GF-D8 (cell line): ENCODE measurements at regions not wholly inside any gene's neighbourhood (a gene's known extent, or its start where the extent isn't known, plus 50 kb on each side); places are given as distances from the start of the nearest gene placed in this dataset.
"Not testable (repeated sequence)": the region's sequence is repeated elsewhere in the genome, so short reads cannot be mapped to it uniquely, and the experiment has no call there.

Experiments
- DNase-seq: peaks from one replicate; lab custom pipeline; 2025; lab: John Stamatoyannopoulos, UW

DNA sequence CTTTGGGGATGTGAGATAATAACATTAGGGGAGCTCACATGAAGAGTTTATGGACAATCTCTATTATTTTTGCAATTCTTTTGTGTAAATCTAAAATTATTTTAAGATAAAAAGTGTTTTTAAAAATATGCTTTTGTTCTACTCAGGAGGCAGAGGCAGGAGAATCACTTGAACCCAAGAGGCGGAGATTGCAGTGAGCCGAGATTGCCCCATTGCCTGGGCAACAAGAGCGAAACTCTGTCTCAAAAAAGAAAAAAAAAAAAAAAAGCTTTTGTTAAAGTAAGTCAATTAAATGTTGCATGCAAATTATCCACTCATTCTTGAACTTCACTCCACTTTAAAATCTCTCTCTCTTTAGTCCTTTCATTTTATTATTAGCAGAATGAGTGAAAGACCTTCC, 193.3 kb upstream of the IRS2 start:
- DNase-seq: not testable (repeated sequence)

- DNase-seq: no peak
Observed at GRCh38 chr13:109979228-109979627, 192.8 kb upstream of the IRS2 start.

DNA sequence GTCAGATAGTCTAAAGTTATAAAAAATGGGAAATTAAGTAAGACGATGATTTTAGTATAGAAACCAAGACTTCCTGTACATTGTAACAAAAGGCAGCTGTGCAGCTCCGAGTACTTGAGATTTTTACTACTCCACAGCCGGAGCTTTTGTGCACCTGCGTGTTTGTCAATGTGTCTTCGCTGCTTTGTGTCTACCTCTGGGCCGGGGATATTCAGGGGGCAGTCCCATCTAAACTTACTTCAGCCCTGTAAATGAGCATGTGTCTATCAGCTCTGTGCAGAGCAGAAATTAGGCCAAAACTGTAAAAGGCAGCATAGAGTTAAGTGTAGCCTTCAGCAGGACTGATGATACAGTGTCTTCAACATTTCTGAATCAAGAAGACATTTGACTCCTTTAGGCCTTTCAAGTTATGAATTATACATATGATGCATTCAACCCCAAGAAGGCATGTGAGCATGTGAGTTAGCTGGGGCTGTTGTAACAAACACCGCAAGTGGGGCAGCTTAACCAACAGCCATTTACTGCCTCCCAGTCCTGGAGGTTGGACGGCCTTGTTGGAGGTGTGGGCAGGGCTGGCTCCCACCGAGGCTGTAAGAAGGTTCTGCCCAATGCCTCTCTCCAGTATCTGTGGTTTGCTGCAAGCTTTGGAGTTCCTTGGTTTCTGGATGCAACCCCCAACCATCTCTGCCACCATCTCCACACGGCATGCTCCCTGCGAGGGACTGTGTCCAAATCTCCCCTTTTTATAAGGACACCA, 191.0 kb upstream of the IRS2 start:
- DNase-seq: no peak

DNA sequence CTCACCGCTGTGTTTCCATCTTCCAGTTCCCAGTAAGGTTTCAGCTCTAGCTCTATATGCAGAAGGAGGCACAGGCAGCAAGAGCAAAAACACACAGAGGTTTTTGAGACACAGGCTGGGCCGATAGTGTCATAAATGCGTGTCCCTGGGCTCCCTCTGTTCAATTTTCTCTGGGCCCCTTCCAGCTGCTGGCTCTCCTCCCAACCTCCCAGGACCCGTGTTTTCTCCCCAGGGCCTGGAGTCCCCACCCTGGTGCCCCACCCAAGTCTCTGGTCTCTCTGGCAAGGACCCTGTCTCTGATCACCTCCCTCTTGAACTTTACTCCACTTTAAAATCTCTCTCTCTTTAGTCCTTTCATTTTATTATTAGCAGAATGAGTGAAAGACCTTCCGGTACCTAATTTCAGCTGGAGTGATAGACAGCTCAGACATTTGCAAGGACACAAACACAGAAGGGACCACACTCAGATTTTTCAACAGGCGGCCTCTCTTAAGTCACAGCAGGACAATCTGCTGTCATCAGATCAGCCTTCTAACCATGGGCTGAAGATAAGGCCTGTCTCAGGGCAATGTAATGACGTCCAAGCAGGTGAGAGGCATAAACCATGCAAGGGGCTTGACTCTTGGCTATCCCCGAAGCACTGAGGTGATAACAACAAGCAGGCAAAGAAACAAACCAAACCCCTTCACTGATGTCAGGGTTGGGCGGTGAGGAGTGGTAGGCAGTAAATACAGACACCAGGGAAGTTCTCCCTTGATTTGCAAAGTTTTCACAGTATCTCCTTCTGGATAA, 190.0 kb upstream of the IRS2 start:
- no peak for DNase-seq

DNA sequence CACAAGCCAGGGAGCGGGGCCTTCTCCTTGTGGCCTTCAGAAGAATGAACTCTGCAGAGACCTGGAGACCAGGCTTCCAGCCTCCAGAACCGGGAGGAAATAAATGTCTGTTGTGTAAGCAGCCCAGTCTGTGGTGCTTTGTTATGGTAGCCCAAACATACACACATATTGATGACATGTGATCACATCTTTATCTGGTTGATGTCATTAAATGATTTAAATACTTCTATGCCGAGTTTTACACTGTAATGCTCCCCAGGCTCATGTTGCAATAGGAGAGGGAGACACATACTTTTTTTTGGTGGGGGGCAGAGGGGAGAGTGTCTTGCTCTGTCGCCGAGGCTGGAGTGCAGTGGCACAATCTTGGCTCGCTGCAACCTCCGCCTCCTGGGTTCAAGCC, 188.0 kb upstream of the IRS2 start:
- DNase-seq: no peak

- no peak for DNase-seq
Observed at GRCh38 chr13:109973279-109973678, 186.9 kb upstream of the IRS2 start.

DNA sequence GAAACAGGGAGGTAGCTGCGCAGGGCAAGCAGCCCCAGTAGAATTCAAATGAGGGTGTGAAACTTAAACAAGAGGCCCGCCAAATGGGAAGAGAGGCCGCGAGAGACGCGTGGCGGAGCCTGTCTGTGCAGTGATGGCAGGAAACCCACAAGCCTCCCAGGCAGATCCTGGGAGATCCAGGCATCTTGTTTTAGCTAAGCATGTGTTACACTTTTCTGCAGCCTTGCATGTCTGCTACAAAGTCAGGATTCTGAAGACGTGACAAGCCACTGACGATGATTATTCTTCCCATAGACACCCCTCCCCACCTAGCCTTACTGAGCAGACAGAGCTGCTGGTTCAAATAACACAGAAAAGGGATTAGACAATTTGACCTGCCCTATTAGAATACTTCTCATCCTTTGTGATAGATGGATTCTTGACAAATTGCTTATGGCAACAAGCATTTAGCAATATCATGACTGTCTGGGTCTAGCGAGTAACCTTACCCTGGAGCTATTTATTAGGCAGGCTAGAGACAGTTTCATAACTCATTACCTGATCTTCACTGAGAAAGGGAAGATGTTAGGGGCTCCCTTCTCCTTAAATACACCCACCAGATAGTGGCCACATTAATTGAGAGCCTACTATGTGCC, 185.2 kb upstream of the IRS2 start:
- no peak for DNase-seq

- no peak for DNase-seq
Observed at GRCh38 chr13:109971006-109971405, 184.6 kb upstream of the IRS2 start.

GRCh38 chr13:109968876-109969577, 182.6 kb upstream of the IRS2 start:
- no peak for DNase-seq

- no peak for DNase-seq
Observed at GRCh38 chr13:109963960-109964563, 177.7 kb upstream of the IRS2 start.

DNA sequence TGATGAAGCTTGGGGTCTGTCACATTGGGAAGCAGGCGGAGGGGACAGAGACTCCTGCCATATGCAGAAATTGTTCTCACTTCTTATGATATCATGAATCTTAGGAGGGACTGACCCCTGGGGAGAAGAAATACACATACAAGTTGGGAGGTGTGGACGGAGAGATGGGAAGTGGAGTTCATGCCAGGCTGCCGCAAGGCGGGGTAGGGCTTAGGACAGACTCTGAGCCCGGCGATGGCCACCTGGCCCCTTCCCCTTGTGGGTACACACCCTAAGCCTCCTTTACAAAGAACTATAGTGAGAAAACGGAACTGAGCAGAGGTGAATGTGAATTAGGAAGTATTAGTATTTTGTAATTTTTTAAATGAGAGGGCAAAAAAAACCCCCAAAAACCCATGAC, 177.0 kb upstream of the IRS2 start:
- DNase-seq: no peak

- DNase-seq: no peak
Observed at GRCh38 chr13:109959903-109960302, 173.5 kb upstream of the IRS2 start.

- DNase-seq: no peak
Observed at GRCh38 chr13:109957875-109958274, 171.5 kb upstream of the IRS2 start.

GRCh38 chr13:109955598-109955997, 169.2 kb upstream of the IRS2 start:
- no peak for DNase-seq

DNA sequence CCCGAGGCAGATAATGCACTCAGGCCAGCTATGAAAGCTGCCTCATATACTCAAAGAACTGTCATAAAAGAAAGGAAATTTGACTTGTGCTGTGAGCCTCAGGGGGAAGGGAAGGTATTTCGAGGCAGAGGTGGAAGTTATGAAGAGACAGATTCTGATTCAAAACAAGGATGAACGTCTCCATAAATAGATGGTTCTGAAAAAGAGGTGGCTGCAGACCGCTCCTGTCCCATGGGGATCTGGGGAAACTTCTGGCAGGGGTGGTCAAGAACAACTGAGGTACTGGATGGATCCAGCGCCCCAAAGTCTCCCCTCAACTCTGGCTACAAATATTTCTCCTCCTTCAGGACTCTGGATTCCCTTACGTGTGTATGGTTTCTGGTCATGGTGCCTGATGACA, 168.1 kb upstream of the IRS2 start:
- DNase-seq: no peak

GRCh38 chr13:109951491-109951890, 165.1 kb upstream of the IRS2 start:
- no peak for DNase-seq

- no peak for DNase-seq
Observed at GRCh38 chr13:109949397-109949796, 163.0 kb upstream of the IRS2 start.

DNA sequence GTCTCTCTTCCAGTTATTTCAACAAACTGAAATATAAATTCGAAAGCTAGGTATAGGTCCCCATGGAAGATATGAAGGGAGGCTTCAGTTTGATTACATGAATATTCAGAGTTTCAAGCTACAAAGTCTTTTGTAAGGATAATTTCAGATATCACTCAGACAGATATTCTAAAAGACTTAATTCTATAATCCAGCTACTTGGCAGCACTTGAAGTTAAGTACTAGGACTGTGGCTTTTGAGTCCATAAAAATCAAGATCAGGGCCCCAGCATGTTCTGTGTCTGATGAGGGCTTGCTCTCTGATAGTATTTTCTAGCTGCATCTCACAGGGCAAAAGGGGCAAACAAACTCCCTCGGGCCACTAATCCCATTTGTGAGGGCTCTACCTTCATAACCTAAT, 160.6 kb upstream of the IRS2 start:
- no peak for DNase-seq

DNA sequence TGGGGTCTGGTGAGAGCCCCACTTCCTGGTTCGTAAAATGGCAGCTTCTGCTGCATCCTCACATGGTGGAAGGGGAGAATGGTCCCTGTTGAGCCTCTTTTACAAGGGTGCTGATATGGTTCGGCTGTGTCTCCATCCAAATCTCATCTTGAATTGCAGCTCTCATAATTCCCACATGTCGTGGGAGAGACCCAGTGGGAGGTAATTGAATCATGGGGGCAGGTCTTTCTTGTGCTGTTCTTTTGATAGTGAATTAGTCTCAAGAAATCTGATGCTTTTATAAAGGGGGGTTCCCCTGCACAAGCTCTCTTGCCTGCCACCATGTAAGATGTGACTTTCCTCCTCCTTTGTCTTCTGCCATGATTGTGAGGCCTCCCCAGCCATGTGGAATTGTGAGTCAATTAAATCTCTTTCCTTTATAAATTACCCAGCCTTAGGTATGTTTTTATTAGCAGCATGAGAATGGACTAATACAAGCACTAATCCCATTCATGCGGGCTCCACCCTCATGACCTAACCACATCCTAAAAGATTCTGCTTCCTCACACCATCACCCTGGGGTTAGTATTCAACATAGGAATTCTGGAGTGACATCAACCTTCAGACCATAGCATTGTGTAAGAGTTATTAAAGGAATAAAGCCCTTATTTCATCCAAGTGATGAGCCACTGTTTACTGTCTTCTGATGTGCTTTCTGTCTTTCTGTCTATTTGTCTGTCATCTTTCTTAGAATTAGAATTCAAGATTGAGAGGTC, 159.0 kb upstream of the IRS2 start:
- no peak for DNase-seq

DNA sequence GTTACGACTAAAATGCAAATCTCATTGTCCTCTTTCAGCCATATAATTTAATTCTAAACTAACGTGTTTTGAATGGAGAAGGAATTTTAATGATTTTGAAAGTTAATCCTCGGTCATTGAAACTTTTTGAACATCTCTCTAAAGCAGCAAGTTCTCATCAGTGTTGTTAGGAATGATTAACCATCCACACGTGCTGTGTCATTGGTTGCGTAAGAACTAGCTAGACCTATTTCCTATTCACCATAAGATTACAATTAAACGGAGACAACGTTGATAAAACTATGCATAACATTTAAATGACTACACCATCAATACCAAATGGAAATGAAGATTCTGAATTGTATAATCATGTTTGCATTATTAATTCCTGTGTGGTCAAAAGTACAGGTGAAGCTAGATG, 155.6 kb upstream of the IRS2 start:
- DNase-seq: no peak

DNA sequence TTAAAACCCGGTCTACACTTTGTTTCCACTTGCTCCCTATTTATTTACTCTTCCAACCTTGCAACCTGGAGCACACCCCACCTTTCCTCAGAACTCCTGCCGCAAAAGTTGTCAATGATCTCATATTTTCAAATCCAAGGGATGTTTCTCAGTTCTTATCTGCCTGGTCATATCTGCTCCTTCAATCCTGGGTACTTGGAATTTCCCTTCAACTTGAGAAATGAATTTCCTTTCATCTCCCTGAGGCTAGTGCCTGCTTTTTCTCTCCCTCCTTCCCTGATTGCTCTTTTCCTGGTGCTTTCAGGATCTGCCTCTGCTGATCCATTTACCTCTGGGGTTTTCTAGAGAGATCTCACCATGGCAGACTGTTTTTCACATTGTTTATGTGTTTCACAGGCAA, 154.8 kb upstream of the IRS2 start:
- no peak for DNase-seq
